ENCODE measurements at regions not wholly inside any gene's neighbourhood (a gene's known extent, or its start where the extent isn't known, plus 50 kb on each side); places are given as distances from the start of the nearest gene placed in this dataset.

GRCh38 chr2:133959066-133959465, 294.8 kb upstream of the MGAT5 start:
- no peaks in the 10 kb centered on the region for H3K27me3 ChIP-seq (replicated peaks; ENCODE audit: control insufficient read depth, insufficient read depth, low read length)
- peak; percentile 5 for TF ChIP-seq CTCF (IDR thresholded peaks at IDR 0.05; ENCODE audit: insufficient read depth, low read length, poor library complexity, severe bottlenecking)
- H3K4me3 ChIP-seq (replicated peaks; ENCODE audit: low read depth, low read length), result no peak overlapping the region
- H3K36me3 ChIP-seq (ENCODE audit: control insufficient read depth, insufficient read depth, low read length), result no peaks in the 10 kb centered on the region
- DNase-seq (ENCODE audit: extremely low read depth, insufficient read length), result no peak

GRCh38 chr2:133966720-133967304, 287.1 kb upstream of the MGAT5 start:
- H3K4me3 ChIP-seq (replicated peaks; ENCODE audit: low read depth, low read length), result no peak overlapping the region
- H3K27me3 ChIP-seq (replicated peaks; ENCODE audit: control insufficient read depth, insufficient read depth, low read length), result peaks cover 1% of the 10 kb centered on the region; the same call in 1 of the 2 replicates
- no peak for DNase-seq (ENCODE audit: extremely low read depth, insufficient read length)
- H3K36me3 ChIP-seq (ENCODE audit: control insufficient read depth, insufficient read depth, low read length), result no peaks in the 10 kb centered on the region
- TF ChIP-seq CTCF (IDR thresholded peaks at IDR 0.05; ENCODE audit: insufficient read depth, low read length, poor library complexity, severe bottlenecking), result no peak

GRCh38 chr2:133967326-133967725, 286.5 kb upstream of the MGAT5 start:
- DNase-seq (ENCODE audit: extremely low read depth, insufficient read length), result no peak
- Histone ChIP-seq H3K36me3 (ENCODE audit: control insufficient read depth, insufficient read depth, low read length) (no peaks in the 10 kb centered on the region), H3K27me3 (replicated peaks; ENCODE audit: control insufficient read depth, insufficient read depth, low read length) (peaks cover 1% of the 10 kb centered on the region; the same call in 1 of the 2 replicates), H3K4me3 (replicated peaks; ENCODE audit: low read depth, low read length) (no peak overlapping the region)
- no peak for TF ChIP-seq CTCF (IDR thresholded peaks at IDR 0.05; ENCODE audit: insufficient read depth, low read length, poor library complexity, severe bottlenecking)

- H3K27me3 ChIP-seq (replicated peaks; ENCODE audit: control insufficient read depth, insufficient read depth, low read length), result peaks cover 1% of the 10 kb centered on the region; the same call in 1 of the 2 replicates
- H3K4me3 ChIP-seq (replicated peaks; ENCODE audit: low read depth, low read length), result no peak overlapping the region
- no peak for DNase-seq (ENCODE audit: extremely low read depth, insufficient read length)
- no peaks in the 10 kb centered on the region for H3K36me3 ChIP-seq (ENCODE audit: control insufficient read depth, insufficient read depth, low read length)
- no peak for TF ChIP-seq CTCF (IDR thresholded peaks at IDR 0.05; ENCODE audit: insufficient read depth, low read length, poor library complexity, severe bottlenecking)
Measured at GRCh38 chr2:133968446-133968845, 285.4 kb upstream of the MGAT5 start.

GRCh38 chr2:133970641-133971040, 283.2 kb upstream of the MGAT5 start:
- Histone ChIP-seq H3K36me3 (ENCODE audit: control insufficient read depth, insufficient read depth, low read length) (no peaks in the 10 kb centered on the region), H3K27me3 (replicated peaks; ENCODE audit: control insufficient read depth, insufficient read depth, low read length) (peaks cover 1% of the 10 kb centered on the region; the same call in 1 of the 2 replicates), H3K4me3 (replicated peaks; ENCODE audit: low read depth, low read length) (no peak overlapping the region)
- TF ChIP-seq CTCF (IDR thresholded peaks at IDR 0.05; ENCODE audit: insufficient read depth, low read length, poor library complexity, severe bottlenecking), result no peak
- DNase-seq (ENCODE audit: extremely low read depth, insufficient read length), result no peak

GRCh38 chr2:133972297-133972696, 281.6 kb upstream of the MGAT5 start:
- TF ChIP-seq CTCF (IDR thresholded peaks at IDR 0.05; ENCODE audit: insufficient read depth, low read length, poor library complexity, severe bottlenecking), result no peak
- no peaks in the 10 kb centered on the region for H3K36me3 ChIP-seq (ENCODE audit: control insufficient read depth, insufficient read depth, low read length)
- H3K27me3 ChIP-seq (replicated peaks; ENCODE audit: control insufficient read depth, insufficient read depth, low read length), result peaks cover 1% of the 10 kb centered on the region; the same call in 1 of the 2 replicates
- DNase-seq (ENCODE audit: extremely low read depth, insufficient read length), result no peak
- no peak overlapping the region for H3K4me3 ChIP-seq (replicated peaks; ENCODE audit: low read depth, low read length)
